Left ventricle myocardium inferior (tissue), 1 donor: ENCODE measurements at regions not wholly inside any gene's neighbourhood (a gene's known extent, or its start where the extent isn't known, plus 50 kb on each side); places are given as distances from the start of the nearest gene placed in this dataset.

Experiments
- DNase-seq: peaks from one replicate; pipeline ENCODE4 v3.0.0-alpha.2; 2020
- H3K27ac ChIP-seq: fragments of 200-600 bp; replicated peaks from 2 replicates; pipeline ENCODE4 v1.8.0; 2021
- H3K27me3 ChIP-seq: fragments of 200-600 bp; 2 replicates; pipeline ENCODE4 v1.8.0; 2021; ENCODE audit warnings: low read depth
- H3K36me3 ChIP-seq: fragments of 200-600 bp; 2 replicates; pipeline ENCODE4 v1.8.0; 2021
- H3K4me1 ChIP-seq: fragments of 200-600 bp; 2 replicates; pipeline ENCODE4 v1.8.0; 2021
- H3K4me3 ChIP-seq: fragments of 200-600 bp; 2 replicates; pipeline ENCODE4 v1.8.0; 2021; ENCODE audit warnings: mild to moderate bottlenecking, moderate library complexity
- H3K9me3 ChIP-seq: fragments of 200-600 bp; replicated peaks from 2 replicates; pipeline ENCODE4 v1.8.0; 2021
- intact Hi-C: fragments of 100-400 bp; cut with micrococcal nuclease; formaldehyde crosslinking; loops from one replicate; pipeline ENCODE4 v1.11.0; 2022
- TF ChIP-seq, protein P1 (sequence below): fragments of 200-600 bp; IDR thresholded peaks from 2 replicates; pipeline ENCODE4 v1.8.0; 2021; ENCODE audit warnings: antibody characterized with exemption, mild to moderate bottlenecking, borderline replicate concordance
- donor health status: DM: no; HTN: yes; CAD: no; lungs with severe emphysema.

DNA sequence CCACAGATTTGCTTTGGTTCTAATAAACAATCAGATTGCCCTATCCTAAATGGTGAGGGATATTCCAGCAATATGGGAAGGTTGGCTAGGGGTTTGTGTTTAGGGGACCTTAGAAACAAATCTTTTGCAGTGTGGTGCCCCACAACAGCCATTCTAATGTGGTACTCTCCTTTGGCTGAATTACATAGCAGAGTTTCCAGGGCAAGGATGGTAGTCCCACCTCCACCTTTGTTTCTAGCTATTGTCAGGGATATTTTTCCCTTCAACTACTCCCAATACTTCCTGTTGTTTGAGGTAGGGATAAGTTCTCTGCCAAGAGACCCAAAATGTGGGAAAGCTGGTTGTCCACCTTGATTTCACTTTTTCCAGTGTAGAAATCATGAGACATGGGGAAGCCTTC lies 494.7 kb upstream of the CHORDC1 start:
- Histone ChIP-seq H3K27me3 (no peaks in the 10 kb centered on the region), H3K4me3 (no peak overlapping the region), H3K9me3 (peaks cover 40% of the 10 kb centered on the region), H3K4me1 (no peaks in the 10 kb centered on the region), H3K27ac (no peak overlapping the region), H3K36me3 (no peaks in the 10 kb centered on the region)
- intact Hi-C loops, result no loop called here
- TF ChIP-seq, protein P1, sequence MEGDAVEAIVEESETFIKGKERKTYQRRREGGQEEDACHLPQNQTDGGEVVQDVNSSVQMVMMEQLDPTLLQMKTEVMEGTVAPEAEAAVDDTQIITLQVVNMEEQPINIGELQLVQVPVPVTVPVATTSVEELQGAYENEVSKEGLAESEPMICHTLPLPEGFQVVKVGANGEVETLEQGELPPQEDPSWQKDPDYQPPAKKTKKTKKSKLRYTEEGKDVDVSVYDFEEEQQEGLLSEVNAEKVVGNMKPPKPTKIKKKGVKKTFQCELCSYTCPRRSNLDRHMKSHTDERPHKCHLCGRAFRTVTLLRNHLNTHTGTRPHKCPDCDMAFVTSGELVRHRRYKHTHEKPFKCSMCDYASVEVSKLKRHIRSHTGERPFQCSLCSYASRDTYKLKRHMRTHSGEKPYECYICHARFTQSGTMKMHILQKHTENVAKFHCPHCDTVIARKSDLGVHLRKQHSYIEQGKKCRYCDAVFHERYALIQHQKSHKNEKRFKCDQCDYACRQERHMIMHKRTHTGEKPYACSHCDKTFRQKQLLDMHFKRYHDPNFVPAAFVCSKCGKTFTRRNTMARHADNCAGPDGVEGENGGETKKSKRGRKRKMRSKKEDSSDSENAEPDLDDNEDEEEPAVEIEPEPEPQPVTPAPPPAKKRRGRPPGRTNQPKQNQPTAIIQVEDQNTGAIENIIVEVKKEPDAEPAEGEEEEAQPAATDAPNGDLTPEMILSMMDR, result no peak
- DNase-seq, result no peak

DNA sequence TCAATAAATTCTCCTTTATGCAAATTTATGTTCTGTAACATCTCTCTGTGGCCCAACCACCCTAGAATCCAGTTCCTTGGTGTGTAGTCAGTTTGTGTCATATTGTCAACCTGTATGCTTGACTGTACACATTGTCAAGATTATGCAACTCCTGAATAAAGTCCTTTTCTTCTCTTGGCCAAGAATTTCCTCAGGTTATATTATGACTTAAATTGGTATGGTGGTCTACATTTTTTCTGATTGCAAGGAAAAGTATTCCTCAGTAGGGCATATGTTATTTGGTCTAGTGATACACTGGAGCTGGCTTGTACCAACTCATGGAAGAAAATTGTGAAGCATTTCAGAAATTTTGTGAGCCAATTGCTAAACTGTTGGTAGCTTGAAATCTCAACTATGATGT lies 482.8 kb upstream of the CHORDC1 start:
- H3K27me3 ChIP-seq, result no peaks in the 10 kb centered on the region
- TF ChIP-seq, protein P1, result no peak
- H3K4me3 ChIP-seq, result no peak overlapping the region
- H3K36me3 ChIP-seq, result no peaks in the 10 kb centered on the region
- H3K4me1 ChIP-seq, result no peaks in the 10 kb centered on the region
- intact Hi-C loops, result no loop called here
- no peak for DNase-seq
- no peaks in the 10 kb centered on the region for H3K9me3 ChIP-seq
- no peak overlapping the region for H3K27ac ChIP-seq

DNA sequence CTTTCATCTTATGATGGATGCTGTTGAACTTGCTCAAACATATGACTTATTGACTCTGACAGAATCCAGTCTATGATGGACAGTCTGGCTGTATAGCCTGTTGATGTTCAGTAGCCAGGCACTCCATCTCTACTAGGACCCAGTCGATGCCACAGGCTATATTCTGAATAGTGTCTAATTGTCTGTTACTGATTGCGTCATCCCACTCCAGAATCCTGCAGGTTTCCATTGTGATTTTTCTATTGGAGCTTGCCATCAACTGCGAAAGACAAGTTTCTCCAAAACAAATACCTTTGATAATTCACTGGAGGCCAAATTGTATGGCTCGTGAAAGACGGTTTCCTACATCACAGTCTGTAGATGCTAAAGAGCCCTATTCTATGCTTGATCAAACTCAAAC lies 481.7 kb upstream of the CHORDC1 start:
- no peak overlapping the region for H3K27ac ChIP-seq
- H3K9me3 ChIP-seq, result no peaks in the 10 kb centered on the region
- TF ChIP-seq, protein P1, result no peak
- no peaks in the 10 kb centered on the region for H3K27me3 ChIP-seq
- H3K4me1 ChIP-seq, result no peaks in the 10 kb centered on the region
- H3K36me3 ChIP-seq, result no peaks in the 10 kb centered on the region
- DNase-seq, result no peak
- no peak overlapping the region for H3K4me3 ChIP-seq
- intact Hi-C loops, result no loop called here

- TF ChIP-seq, protein P1, result no peak
- Histone ChIP-seq H3K4me3 (no peak overlapping the region), H3K4me1 (no peaks in the 10 kb centered on the region), H3K36me3 (no peaks in the 10 kb centered on the region), H3K27me3 (no peaks in the 10 kb centered on the region), H3K9me3 (no peaks in the 10 kb centered on the region), H3K27ac (no peak overlapping the region)
- intact Hi-C loops, result no loop called here
- DNase-seq, result no peak
These were observed 478.9 kb upstream of the CHORDC1 start for GRCh38 chr11:90701716-90702115.

- Histone ChIP-seq H3K9me3 (no peaks in the 10 kb centered on the region), H3K4me3 (no peak overlapping the region), H3K27me3 (no peaks in the 10 kb centered on the region), H3K27ac (no peak overlapping the region), H3K4me1 (no peaks in the 10 kb centered on the region), H3K36me3 (no peaks in the 10 kb centered on the region)
- intact Hi-C loops, result no loop called here
- TF ChIP-seq, protein P1, result no peak
- no peak for DNase-seq
These were observed 478.1 kb upstream of the CHORDC1 start for GRCh38 chr11:90700789-90701439.
